ENCODE measurements at regions not wholly inside any gene's neighbourhood (a gene's known extent, or its start where the extent isn't known, plus 50 kb on each side); places are given as distances from the start of the nearest gene placed in this dataset.

DNA sequence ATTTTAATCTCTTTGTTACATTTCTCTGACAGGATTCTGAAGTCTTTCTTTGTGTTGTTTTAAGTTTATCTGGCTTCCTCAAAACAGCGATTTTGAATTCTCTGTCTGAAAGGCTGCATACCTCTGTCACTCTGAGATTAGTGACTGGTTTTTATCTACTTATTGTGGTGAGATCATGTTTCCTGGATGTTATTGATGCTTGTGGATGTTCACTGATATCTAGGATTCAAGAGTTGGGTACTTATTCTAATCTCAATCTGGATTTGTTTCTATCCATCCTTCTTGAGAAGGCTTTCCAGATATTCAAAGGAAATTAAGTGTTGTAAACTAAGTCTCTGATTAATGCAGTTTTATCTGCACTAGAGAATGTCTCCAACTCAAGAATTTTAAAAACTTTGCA is 1076.1 kb upstream of the ADGRB3 start:
- TF ChIP-seq, protein P1, sequence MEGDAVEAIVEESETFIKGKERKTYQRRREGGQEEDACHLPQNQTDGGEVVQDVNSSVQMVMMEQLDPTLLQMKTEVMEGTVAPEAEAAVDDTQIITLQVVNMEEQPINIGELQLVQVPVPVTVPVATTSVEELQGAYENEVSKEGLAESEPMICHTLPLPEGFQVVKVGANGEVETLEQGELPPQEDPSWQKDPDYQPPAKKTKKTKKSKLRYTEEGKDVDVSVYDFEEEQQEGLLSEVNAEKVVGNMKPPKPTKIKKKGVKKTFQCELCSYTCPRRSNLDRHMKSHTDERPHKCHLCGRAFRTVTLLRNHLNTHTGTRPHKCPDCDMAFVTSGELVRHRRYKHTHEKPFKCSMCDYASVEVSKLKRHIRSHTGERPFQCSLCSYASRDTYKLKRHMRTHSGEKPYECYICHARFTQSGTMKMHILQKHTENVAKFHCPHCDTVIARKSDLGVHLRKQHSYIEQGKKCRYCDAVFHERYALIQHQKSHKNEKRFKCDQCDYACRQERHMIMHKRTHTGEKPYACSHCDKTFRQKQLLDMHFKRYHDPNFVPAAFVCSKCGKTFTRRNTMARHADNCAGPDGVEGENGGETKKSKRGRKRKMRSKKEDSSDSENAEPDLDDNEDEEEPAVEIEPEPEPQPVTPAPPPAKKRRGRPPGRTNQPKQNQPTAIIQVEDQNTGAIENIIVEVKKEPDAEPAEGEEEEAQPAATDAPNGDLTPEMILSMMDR (IDR thresholded peaks at IDR 0.05; ENCODE audit: low read length): no peak
- TF ChIP-seq EZH2 (optimal IDR thresholded peaks at IDR 0.05; ENCODE audit: low read depth, low read length): no peak
- TF ChIP-seq EZH2phosphoT487 (IDR thresholded peaks at IDR 0.05; ENCODE audit: low read length): no peak
